CD4-positive, alpha-beta T cell treated with Interleukin-12 subunit alpha and Interleukin-12 subunit beta, for 1 hour (primary cell): ENCODE measurements at regions not wholly inside any gene's neighbourhood (a gene's known extent, or its start where the extent isn't known, plus 50 kb on each side); places are given as distances from the start of the nearest gene placed in this dataset.
"Not testable (repeated sequence)": the region's sequence is repeated elsewhere in the genome, so short reads cannot be mapped to it uniquely, and the experiment has no call there.

Source experiments
- DNase-seq: peaks from one replicate; pipeline ENCODE4 v3.0.0-alpha.2; 2020

DNA sequence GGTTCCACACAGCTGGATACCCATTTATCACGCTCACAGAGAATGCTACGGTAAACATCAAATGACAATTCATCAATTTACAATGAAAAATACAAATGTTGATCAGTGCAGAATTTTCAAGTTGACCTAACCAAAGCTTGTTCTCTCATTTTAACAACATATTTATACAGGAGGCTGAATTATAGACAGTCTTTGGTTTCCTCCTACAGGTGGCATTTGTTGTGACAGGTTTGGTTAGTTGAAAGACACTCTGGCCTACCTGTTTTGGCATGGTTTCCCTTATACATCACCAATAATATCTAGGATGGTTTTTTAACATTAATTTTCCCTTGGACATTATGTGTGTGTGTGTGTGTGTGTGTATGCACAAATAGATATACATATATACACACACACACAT lies 642.5 kb upstream of the MMS22L start:
- no peak for DNase-seq

DNA sequence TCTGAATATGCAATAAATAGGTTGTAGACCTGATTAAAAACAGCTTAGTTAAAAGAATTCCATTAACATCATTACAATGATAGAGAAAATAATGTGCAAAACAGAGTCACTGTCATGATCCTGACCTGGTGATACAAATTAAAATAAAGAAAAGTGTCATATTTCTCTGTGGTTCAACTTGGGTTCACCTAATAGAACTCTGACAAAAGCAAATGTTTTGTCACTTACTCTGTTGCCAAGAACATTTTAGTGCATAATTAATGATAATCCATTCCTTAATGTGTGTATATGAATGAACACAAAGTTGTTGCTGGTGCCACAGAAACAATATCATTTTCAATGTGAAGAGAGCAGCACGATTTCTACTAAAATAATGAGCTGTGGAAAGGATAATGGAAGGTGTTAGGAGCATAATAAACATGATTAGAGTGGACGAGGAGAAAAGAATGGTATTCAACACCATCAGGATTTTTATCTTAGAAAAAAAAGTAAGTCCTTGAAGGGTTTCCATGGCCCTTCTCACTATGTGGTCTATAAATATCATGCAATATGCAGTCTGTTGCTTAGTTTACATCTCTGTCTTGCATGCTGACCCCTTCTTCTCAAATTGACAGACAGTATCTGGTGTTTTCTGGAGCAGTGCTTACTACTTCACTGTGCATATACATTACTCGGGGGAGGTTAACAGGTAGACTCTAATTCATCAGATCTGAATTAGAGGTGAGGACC lies 656.6 kb upstream of the MMS22L start:
- no peak for DNase-seq

DNA sequence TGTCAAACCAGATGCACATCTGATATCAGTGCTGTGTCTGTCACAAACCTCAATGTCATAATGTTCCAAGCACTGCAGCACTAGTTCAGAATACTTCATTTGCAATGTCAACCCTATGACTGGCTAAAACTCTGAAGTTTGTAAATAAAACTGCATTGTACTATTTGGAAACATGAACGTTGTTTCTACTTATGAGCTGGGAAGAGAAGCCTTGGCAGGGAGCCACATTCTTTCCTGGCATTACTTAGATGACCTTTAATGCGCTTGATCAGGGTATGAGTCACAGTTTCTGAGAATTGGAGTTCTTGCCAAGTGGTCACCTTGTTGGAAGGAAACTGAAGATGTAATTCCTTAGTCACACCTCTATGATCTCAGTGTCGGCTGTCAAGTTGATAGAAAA lies 664.8 kb upstream of the MMS22L start:
- no peak for DNase-seq

DNA sequence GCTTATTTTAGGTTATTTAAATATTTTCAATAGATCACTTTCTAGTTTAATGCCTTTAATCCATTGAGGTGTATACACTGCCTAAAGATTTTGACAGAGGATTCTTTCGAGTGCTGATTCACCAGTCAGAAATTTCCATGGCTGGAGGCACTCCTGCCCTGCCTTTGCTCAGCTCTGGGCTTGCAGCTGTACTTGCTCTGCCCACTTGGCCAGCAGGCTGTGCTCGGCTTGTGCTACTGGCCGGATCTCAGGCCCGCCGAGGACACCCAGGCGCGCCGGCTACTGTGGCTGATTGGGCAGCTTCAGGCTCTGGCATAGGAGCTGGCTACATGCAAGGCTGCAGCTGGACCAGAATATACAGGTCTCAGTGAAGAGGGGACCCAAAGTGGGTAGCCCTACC lies 675.1 kb upstream of the MMS22L start:
- no peak for DNase-seq

DNA sequence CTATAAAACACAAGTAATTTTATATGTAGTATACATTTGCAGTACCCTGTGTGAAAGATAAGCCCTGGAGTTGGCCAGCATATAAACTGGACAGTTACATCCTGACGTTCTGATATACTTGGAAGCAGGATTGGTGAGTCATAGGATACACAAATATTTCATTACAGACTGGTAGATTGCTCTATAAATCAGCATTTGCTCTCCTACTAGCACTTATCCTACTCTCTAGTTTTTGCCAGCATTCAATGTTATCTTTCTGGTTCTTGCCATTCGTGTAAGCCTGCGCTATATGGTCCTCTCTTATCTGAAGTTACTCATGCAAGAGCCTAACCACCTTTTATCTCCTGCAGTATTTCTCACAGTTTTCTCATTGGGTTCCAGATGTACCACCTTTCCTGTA lies 680.2 kb upstream of the MMS22L start:
- no peak for DNase-seq

DNA sequence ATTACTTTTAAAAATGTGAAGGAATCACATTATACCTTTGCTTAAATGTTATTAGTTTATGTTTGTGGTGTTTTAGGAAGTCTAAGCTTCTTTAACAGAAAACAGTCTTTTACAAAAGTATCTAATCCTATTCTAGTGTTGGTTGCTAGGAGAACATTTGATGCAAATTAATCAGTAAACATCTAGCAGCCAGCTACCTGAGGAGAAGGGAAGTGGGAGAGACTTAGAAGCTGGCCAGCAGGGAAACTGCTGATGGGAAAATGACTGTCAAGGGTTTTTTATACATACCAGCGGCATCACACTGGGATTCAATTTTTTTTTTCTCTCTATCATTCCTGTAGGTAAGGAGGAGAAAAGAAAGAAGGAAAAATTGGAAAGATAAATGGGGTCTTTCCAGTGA lies 686.0 kb upstream of the MMS22L start:
- no peak for DNase-seq

DNA sequence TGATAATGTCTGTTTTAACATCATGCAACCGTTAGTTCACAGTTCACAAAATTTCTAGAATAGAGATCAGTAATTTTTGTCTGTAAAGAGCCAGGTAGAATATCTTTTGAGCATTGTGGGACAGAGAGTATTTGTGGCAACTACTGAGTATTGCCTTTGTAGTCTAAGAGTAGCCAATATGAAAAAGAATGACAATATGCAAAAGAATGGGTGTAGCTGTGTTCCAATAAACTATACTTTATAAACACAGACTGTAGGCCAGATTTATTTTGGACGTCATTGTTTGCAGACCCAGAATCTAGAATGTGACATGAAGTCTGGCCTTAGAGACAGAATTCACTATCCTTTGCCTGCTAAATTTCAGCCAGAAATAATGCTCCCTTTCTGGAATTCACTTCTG lies 694.1 kb upstream of the MMS22L start:
- no peak for DNase-seq

DNA sequence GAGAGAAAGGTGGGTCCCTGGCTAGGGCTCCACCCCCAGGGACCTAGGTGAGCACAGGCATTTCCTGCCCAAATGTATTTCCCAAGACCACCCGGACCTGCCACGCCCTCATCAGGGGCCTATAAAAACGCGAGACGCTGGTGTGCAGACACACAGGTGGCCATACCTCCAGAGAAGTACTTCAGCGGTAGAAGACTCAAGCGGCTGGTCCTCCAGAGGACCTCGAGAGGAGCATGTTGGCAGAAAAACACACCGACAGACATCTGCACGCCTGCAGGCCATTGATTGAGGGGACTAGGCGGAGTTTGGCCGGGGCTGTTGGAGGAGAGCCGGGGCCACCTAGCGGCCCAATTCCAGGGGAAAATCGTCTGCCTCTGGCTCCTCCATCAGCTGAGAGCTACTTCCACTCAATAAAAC lies 695.8 kb upstream of the MMS22L start:
- DNase-seq, result no peak

DNA sequence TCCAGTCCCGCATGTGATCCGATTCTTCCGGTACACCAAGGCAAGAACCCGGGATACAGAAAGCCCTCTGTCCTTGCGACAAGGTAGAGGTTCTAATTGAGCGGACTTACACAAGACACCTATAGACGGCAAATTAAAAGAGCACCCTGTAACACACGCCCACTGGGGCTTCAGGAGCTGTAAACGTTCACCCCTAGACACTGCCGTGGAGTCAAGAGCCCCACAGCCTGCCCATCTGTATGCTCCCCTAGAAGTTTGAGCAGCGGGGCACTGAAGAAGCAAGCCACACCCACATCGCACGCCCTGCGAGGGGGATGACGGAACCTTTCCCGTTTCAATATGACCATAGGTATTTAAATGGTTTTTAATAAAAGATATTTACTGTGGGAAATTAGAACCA lies 696.3 kb upstream of the MMS22L start:
- not testable (repeated sequence) for DNase-seq

DNA sequence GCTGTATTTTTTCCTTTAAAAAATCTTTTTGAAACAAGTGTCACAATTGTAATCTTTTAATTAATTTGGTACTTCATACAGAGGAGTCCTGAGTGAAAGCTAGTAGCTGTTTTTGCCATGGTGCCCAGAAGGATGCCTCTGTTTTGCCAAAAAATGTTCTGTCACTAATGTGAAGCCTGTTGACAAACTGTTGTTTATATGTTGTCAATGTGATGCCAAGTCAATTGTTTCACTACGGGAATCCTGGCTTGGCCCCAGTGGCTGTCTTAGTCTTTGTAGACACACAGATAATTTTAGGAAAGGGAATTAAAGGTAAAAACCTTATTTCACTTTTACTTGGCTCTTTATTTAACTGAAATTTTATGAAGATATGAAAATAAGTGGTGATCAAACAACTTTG lies 706.4 kb upstream of the MMS22L start:
- no peak for DNase-seq

DNA sequence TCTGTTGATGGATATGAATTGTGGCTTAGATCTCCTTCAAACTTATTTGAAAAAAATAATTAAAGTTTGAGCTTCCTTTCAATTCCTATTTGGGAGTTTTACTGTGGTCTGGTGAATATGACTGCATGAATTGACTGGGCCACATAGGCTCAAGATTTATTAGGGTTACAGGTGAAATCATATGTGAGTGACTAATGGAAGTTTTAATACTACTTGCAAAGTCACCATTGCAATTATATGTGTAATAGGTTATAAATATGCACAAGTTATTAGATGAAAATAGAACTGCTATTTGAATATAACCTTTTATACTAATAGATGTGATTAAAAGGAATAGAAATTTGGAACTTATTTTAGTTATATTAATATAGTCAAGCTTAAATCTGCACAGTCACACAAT lies 712.1 kb upstream of the MMS22L start:
- DNase-seq, result no peak

DNA sequence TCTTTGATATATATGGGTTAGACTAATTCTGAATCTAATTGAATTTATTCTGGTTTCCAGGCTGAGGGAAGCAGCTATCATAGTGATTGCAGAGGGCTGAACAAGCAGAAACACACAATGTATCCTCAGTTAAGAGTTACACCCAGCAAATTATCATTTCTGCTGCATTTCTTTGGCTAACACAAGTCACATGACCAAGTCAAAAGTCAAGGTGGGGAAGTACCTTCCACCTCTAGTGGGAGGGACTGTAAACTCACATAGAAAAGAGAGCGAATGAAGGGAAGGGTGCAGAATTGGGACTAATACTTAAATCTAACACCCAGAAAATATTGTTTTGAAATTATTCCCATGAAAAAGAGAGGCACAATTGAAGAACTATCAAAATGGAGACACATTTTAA lies 719.7 kb upstream of the MMS22L start:
- no peak for DNase-seq

DNA sequence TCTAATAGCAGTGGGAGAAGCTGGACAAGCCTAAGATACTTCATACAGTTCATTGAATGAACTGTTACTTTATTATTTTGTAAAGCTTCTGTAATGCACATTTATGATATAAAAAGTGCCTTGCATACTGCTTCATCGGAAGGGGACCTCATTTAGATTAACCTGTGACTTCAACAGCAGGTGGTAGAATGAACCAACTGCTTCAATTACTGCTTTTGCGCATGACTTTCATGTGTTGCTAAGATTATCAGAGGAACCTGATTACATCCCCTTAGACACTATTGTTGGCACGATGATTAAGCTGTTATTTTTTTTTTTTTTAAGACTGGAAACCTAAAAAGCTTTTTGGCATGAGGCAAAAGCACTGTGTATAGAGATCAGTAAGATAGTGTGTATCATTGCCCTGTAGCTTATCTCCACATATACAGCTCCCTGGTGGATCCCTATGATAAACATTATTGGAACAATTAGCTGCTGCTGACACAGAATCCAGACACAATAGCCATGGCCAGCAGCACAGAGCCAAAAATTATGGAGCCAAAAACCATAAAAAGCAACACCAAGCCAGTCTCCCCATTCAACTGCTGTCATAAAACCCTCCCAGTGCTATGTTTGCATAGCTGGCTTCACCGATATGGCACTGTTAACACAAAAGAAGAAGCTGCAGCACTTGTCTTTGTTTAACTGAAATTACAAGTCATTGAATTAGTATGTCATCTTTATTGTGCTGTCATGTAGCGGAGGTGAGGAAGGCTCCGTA lies 731.6 kb upstream of the MMS22L start:
- no peak for DNase-seq

DNA sequence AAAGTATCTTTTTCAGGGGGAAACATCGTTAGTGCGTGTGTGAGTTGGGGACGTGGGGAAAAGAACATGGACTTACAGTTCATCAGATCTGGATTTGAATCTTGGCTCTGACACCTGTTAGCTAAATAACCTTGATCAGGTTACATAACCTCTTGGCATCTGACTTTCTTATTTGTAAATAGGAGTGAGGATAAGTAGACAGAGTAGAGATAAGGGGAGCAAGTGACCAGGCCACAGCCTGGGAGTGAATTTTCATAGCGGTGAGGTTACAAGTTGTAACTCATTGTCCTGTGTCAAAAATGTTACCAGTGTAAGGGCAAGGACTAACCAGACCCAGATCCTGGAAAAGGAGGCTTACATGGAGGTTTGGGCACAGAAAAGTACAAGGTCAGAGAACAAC lies 733.5 kb upstream of the MMS22L start:
- no peak for DNase-seq

DNA sequence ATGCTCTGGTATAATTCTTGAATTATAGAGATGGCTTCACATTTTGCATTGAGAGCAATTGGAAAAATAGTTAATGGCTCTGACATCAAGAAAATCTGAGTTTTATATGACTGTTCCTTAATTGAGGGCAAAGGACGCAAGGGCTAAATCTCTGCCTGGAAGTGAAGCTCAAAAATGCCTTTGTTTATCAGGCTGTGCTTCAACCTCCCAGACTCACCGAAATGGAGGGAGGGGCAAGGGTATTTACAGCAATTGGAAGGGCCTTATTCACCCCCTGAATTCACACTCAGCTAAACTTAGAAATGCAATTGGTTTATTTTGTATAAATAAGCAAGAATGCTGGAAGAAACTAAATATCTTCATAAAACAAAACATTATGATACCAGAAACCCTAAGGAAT lies 737.2 kb upstream of the MMS22L start:
- no peak for DNase-seq

DNA sequence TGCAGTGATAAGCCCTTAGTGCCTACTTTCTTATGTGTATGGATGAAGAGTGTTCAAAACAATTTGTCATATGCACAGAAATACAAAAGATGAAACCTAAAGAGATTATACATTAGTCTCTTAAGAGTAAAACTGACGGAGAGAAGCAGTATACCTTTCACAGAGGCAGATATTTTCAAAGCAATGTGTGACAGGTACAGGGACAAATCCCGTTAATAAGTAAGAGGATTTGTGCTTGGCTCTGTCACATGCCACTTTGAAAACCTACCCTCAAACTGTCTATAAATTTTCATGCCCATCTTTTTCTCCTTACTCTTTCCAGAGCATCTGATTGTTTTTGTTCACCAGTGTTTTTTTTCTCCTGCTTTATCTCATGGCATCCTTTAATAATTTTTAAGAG lies 741.3 kb upstream of the MMS22L start:
- no peak for DNase-seq

DNA sequence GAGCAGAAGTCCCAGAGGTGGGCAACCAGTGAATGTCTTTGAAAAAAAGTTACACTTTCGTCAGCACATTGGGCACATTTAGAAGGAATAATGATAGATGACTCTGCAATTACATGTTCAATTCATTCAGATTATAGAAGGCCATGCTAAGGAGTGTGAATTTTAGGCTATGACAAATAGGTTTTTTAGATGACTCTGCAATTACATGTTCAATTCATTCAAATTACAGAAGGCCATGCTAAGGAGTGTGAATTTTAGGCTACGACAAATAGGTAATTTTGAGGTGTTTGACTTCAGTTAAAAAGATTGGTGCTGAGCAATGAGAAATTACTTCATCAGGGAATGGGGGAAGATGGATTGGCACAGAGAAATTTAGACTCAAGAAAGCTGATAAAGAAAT lies 744.9 kb upstream of the MMS22L start:
- DNase-seq, result no peak

DNA sequence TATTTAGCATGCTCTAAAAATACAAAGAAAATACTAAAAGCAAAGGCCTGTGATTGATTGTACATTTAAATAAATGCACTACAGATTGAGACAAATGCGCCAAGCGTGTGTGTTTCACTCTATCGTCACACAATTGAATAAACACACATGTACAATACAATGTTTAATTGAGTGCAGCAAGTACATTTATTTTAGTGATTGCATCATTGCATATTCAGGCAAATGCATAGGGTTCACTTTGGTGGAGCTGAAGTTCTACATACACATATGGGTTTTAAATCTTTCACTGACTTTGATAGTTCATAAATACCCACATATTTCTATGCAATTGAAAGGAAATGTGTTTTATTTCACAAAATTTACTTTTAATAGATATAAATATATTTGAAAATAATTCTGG lies 750.6 kb upstream of the MMS22L start:
- DNase-seq, result no peak

DNA sequence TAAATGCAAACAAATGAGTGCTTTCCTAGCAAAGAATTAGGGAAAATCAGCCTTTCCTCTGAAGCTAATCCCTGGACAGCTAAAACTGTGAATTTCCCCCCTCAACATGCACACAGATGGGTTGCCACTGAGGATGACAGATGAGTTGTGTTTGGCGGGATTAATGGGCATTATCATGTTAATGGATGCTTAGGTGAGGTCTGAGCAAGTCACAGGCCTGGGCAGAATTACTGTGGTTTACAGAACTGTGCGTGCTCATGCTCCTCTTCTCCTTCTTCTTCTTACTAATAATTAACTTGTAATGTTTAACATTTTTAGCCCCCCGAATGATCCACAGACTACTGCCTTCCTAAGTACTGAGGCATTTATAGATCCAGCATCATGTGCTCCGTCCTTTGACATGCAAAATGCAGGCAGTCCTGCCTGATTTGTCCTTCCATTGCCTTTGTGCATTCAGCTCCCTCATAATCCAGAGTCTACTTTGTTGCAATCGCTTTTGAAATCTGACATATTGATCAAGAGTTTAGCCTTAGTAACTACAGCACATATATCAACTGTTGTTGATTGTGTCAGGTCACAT lies 753.4 kb upstream of the MMS22L start:
- no peak for DNase-seq

DNA sequence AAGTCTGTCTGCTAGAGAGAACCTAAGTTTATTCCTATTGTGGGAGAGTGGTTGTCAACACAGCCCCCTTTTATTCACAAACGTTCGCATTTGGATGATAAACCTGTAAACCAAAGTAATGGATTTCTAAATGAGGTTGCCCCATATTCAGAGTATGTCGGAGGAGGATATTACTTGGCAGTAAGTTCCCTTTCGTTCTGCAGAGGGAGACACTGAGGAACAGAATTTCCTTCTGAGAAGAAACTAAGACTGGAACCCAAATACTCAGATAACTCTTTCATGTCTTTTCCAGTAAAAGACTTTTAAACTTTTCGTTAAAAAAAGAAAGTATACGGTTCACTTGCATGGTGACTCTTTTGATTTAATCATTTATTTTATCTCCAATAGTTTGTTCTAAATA lies 754.6 kb upstream of the MMS22L start:
- no peak for DNase-seq

DNA sequence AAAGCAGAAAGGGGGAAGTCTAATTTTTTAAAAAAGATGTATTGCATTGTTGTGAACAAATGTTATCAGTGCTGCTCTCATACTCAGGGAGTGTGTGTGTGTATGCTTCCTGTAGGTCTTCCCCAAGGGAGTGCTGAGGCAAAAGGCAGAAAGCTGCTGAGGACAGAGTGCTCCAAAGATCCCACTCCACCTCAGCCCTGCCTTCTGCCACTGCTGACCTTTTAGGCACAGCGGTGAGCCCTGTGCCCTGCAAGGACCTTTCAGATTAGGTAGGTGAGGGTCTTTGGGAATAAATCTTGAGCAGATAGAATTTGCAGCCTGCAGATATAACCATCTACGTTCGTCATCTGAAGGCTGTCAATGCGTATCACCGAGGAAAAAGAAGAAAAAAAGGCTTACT lies 756.4 kb upstream of the MMS22L start:
- no peak for DNase-seq

DNA sequence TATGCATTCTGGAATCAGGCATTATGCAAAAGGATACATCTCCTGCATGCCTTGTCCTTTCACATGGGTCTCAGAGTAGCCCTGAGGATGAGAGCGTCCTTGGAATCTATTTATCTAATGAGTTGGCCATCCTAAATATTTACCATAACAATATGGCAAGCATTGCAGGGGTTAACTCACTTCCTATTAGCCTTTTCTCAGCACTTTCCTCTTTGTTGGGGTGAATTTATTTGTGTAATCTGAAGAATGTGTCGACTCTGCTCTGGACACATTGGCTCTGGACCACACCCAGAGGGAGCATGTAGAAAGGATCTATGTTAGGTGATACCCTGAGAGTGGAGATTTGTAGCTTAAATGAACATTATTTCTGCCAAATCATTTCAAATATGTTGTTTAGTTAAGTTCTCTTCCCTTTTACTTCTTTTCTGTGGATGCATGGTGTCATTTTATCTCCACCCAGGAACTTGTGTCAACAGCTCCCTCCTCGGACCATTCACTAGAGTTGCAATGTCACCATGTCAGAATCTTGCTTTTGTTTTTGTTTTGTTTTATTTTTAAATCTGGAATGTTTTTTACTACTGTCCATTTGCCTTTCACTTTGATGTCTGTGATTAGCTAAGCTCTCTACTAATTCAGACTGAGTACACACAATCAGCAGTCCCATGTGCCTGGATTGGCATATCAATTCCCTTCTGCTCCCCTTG lies 757.0 kb upstream of the MMS22L start:
- DNase-seq, result no peak

DNA sequence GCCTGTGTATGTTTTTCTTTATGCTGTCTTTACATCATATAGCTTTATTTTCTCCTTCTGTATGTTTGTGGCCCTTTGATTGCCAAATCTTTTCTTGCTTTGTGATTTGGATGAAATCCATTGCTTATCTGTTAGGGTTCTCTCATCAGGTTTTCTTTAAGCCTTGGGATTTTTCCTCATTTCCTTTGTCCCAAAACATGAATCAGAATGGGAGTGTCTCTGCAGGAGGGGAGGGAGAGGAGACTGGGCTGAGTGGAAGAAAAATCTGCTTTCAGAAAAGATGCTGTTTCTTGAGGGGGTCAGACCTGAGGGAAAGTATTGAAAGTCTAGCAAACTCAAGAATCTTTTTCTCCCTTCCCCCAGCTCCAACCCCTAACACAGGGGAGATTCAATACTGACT lies 758.0 kb upstream of the MMS22L start:
- no peak for DNase-seq

DNA sequence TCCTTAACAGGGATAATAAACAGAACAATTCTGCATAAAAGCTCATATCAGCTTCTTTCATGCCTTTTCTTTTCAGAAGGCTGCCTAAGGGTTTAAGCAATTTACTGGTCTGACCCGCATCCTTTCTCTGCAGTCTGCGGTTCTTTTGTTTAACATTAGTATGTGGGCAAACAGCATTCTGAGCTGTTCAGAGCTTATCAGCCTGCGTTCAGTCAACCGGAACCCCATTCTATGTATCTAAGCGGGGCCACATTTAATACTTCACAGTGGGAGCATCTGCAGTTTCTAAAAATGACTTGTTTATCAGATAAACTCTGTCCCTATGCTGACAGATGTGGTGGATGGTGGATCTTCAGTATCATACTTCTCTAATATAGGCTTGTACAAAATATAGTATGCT lies 758.9 kb upstream of the MMS22L start:
- no peak for DNase-seq
